COLO668 (cell line): ENCODE measurements at regions not wholly inside any gene's neighbourhood (a gene's known extent, or its start where the extent isn't known, plus 50 kb on each side); places are given as distances from the start of the nearest gene placed in this dataset.
"Not testable (repeated sequence)": the region's sequence is repeated elsewhere in the genome, so short reads cannot be mapped to it uniquely, and the experiment has no call there.

ENCODE experiments used
- DNase-seq: peaks from one replicate; lab custom pipeline; 2025; ENCODE audit not compliant: unreplicated experiment; lab: John Stamatoyannopoulos, UW

DNA sequence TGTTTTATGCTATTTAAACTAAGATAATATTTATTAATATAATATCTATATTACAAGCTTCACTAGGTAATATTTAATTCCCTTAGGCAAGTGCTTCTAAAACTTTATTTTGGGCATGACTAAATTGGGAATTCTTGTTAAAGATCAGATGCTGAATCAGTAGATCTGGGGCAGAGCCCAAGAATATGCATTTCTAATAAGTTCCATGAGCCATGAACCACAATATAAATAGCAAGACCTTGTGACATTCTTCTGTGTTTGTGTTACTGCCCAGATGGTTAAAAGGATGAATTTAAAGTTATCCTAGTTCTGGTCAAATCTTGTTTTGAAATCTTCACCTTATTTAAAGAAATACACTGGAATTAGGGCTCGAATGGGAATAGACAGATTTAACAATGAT, 258.4 kb upstream of the CACNA2D1 start:
- DNase-seq, result no peak

DNA sequence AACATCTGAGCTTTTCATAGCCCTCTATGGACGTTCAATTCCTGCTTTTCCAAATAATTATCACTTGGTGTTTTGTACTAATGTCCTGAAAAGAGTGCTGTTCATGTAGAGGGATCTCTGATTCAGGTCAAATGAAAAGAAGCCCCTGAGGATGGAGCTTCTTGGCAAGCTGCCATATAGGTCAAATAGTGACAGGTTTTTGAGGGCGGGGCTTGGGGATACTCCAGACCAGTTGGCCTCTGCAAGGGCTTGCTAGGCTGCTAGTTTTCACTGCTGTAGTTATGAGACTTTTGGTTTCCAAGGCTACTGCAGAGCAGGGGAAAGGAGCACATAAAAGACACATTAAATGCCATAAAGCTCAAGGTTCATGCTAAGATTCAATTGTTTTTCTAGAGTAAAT, 257.2 kb upstream of the CACNA2D1 start:
- DNase-seq, result no peak

DNA sequence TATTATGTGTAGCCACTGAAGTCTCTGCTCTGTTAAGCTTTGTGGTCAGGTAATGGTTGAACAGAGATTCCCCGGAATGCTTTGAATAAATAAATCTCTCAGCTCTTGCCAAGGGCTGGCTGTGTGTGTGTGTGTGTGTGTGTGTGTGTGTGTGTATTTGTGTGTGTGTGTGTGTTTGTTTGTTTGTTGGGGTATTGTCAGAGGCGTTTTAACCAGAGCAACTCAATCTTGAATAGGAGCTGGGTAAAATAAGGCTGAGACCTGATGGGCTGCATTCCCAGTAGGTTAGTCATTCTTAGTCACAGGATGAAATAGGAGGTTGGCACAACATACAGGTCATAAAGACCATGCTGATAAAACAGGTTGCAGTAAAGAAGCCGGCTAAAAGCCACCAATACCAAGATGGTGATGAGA, 256.2 kb upstream of the CACNA2D1 start:
- peak; percentile 29 for DNase-seq

DNA sequence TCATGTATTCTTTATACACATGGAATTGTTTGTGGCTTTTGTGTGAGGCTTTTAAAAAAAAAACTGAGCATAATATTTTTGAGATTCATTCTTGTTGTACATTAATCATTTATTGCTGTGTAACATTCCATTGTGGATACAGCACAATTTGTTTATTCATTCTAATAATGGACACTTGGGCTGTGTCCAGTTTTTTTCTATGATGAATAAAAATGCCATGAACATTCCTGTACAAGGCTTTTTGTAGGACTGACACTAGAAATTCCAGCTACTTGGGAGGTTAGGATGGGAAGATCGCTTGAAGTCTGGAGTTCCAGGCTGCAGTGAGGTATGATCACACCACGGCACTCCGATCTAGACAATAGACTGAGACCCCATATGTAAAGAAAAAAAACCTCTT, 254.3 kb upstream of the CACNA2D1 start:
- DNase-seq, result no peak

DNA sequence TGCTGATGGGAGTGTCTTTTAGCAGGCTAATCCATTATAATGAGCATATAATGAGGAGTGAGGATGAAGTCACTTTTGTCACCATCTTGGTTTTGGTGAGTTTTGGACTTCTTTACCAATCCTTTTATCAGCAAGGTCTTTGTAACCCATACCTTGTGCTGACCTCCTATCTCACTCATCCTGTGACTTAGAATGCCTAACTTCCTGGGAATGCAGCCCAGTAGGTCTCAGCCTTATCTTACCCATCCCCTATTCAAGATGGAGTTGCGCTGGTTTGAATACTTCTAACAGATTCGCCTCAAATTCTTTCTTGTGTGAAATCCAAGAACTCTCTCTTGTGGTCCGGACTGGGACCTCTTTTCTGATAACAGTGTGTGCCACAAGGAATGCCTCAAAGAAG, 253.1 kb upstream of the CACNA2D1 start:
- DNase-seq, result no peak

DNA sequence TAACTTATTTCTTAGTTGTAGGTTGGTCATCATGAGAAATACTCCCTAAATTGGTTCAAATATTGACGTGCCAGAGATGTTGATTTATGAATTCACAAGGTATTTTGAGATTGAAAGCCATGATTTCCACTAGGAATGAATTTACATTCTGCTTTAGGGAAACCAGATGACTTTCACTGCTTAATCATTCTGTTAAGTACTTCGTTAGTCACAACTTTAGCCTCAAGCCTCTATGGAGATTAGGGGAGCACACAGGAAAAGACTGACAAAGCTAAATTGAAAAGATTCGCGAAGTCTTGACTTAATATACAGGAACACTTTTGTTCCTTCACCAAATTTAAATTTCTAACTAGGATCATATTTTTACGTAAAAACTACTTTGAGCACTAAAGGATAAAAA, 250.4 kb upstream of the CACNA2D1 start:
- no peak for DNase-seq

DNA sequence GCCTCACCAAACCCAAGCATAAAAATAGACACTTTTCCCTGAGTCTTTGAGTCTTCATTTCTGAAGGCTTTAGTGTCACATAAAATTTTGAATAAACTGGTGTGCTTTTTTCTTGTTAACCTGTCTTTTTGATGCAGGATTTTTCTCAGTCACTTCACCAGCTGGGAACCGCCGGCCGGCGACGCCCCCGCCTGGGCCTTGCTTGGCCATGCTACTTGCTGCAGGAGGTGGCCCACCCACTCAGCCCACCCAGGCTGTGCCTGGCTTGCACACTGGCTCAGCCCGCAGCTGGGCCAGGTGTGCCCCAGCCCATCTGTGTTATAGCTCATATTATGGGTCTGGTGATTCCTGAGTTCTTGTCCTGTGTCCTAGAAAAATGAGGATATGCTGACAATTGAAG, 247.4 kb upstream of the CACNA2D1 start:
- no peak for DNase-seq

DNA sequence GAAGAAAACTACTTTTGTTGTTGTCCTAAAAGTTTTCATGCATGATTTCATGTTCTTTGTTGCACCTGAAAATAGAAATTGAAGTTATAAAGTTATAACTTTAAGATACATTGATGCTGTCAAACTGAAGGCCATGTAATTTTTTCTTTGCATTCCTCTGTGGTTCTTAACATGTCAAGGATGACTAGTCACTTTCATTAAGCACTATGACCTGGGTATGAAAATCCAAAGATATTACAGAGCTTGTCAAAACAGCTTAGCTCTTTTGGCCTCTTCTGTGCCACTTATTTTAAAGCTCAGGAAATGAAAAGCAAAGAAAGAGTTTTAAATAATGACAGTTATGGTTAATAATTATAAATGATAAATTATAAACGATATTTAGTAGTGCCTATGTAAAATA, 241.6 kb upstream of the CACNA2D1 start:
- DNase-seq, result no peak

DNA sequence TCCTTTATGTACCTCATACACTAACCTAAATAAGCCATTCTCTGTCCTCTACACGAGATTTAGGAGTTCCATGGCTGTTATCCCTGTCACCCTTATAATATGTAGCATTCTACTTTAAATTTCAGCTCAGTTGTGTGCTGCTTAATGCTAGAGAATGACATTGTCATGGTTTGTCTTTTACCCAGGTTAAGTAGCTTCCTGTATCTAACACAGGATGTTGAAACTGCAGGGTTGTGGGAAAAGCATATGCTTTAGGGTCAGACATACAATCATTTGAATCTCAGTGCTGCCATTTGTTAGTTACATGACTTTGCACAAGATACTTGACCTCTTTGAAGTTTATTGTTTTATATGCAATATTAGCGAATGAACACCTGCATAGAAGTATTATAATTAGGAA, 235.1 kb upstream of the CACNA2D1 start:
- DNase-seq, result no peak

DNA sequence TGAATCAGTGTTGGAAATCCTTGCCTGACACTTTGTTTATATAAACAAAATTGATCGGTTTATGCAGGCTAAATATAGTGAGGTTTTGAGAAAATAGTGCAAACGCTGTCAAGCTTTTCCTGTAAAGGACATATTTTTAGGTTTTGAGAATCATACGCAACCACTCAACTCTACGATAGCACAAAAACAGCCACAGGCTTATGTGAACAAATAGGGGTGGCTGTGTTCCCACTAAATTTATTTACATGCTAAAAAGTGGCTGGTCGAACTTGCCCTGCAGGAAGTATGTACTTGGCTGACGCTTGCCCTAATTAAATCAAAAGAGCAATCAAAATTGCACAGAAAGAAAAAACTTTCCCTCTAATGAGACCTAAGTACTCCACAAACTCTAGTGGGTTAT, 234.7 kb upstream of the CACNA2D1 start:
- no peak for DNase-seq

DNA sequence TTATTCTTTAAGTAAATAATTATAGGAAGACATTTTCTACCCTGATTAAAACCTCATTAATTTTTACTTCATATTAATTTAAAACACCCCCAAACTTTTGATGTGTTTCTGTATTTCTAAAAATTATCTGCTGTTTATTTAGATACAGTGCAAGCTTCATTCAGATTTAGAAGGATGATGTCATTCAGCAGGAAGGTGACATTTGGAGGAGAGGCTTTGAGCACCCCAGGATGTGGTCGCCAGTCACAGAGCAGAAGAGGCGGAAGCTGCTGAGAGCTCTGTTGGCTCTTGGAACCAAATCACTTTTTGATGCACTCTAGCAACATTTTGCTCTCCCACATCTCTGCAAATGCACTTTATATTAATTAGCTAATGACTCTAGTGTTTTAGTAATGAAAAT, 233.9 kb upstream of the CACNA2D1 start:
- no peak for DNase-seq

DNA sequence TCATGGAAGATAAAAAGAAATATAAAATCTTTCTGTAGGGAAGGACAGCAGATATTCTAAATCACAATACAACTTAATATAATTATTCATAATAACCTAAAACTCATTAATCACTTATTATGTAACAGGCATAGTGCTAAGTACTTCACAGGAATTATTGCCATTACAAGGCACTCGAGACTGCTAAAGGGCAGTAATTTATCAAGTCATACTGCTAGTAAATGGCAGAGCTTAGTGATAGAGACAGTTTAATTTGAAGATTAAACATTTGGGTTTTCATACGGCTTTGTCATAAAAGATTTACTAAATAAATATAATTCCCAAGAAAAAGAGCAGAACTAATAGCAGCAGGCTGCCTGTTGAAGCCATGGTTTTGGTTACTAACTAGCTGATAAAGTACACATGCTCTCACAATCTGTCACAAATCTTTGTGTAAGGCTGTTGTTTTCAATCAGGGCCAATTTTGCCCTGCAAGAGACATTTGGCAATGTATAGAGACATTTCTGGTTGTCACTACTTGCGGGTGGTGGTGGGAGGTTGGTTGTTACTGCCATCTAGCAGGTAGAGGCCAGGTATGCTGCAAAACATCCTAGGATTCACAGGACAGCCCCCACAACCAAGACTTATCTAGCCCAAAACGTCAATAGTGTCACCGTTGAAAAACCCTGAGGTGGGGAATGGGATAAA, 233.3 kb upstream of the CACNA2D1 start:
- no peak for DNase-seq

DNA sequence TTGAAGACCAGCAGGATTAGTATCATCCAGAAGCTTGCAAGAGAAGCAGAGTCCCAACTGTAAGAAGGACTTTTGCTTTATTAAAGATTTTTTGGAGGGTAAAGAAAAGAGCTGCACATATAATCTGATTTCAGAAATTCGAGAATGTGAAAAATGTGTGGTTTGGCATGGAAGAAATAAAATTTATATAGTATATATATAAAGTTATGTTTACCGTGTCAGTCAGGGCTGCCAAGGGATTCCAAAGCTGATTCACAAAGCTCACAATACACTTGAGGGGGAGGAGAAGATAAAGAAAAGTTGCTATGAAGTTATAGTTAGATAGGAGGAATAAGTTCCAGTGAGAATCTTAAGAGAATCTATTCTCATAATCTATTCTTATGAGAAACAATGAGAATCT, 231.8 kb upstream of the CACNA2D1 start:
- DNase-seq, result no peak

DNA sequence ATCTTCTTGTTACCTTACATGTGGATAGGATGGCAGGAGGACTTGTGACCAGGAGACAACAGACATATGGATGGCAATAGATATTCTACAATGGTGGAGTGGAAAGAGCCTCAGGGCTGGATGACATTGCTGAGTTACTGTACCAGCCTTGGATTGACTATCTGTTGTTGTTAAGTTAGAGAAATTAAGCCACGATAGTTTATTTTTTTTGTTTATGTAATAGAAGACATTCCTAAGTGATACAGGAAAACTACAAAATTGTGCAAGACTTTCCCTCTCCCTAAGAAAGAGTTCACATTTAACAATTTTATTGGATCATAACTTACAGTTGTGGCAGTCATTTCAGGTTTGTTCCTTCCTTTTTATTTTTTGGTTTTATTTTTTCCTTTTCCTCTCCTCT, 230.7 kb upstream of the CACNA2D1 start:
- no peak for DNase-seq

DNA sequence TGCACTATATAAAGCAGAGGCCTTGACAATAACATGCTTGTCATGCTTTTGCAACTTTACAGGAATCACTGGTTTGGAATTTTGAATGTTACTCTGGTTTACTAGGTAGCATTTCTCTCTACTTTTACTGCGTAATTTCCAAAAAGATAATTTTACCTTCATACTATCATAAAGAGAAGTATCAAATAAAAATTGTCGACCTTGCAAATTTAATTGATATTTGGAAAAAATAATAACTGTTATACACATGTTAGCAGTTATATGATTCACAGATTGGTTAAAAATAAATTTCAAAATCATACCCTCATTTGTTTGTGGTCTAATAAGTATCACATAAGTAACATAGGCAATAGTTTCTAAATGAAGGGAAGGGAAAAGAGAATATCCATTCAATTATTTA, 228.5 kb upstream of the CACNA2D1 start:
- no peak for DNase-seq

DNA sequence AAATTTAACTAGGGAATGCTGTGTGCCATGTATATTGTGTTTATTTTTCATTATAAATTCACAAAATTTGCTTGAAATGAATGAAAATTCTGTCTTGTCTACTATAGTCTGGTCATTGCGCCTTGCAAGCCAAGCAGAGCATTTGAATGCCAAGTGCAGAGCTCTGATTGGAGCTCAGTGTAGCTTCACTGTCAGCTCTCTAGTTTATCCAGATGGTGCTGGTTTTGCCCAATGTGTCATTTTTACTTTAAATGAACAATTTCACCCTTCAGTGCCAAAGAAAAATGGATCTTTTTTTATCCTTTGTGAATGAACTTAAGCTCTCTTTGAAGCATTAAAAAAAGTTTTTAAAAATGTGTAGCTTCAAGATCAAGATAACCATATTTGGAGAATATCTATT, 225.6 kb upstream of the CACNA2D1 start:
- no peak for DNase-seq

DNA sequence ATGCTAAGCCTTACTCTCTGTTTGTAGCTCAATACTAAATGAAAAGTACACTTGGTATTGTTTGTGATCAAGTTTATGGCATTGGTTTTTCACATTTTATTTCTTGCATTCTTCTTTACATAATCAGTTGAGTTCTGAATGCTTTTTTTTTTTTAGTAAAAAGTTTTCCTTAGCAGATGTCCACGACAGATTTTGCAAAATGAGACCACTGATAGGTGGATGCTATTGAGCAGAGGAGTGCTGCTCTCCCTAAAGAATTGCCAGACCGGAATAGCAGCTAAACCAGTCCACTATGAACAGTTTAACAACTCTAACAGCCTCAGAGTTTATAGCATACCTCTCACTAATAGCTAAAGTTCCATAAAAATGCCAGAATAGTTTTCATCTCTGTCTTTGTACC, 225.1 kb upstream of the CACNA2D1 start:
- DNase-seq, result no peak

DNA sequence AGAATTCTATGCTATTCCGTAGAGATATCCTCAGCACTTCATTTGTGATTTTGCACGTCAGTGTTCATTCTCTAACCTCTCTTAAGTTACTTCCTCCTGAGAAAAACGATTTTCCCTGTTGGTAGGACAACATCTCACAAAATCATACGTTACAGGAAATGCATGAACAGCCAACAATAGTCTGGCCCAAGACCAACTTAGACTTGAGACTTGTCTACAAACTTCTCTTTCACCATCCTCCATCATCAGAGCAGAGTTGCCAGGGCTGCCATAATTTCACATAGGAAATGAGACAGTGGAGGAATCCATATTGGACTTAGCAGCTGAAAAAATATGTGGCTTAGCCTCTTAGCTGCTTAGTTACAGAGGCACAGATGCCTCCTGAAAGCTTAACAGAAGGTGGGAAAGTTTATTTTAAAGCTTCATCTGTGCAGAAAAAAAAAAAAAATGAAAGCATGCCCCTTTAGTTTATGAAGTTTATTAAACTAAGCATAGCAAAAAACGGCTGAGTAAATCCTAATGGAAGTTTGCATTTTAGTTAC, 222.5 kb upstream of the CACNA2D1 start:
- DNase-seq, result no peak

DNA sequence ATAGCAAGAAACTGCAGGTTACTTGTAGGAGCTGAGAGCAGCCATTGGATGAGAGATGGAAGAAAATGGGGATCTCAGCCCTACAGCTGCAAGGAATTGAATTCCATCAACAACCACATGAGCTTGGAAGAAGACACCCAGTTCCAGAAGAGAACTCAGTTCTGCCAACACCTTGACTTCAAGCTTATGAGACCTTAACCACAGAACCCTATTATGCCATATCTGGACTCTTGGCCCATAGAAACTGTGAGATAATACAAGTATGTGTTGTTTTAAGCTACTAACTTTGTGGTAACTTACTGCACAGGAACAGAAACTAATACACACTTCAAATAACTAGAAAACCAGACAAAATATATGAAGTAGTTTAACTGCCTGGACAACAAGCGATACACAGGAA, 212.4 kb upstream of the CACNA2D1 start:
- no peak for DNase-seq

DNA sequence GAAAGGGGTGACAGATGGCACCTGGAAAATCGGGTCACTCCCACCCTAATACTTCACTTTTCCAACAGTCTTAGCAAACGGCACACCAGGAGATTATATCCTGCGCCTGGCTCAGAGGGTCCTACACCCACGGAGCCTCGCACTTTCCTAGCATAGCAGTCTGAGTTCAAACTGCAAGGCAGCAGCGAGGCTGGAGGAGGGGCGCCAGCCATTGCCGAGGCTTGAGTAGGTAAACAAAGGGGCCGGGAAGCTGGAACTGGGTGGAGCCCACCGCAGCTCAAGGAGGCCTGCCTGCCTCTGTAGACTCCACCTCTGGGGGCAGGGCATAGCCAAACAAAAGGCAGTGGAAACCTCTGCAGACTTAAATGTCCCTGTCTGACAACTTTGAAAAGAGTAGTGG, 206.5 kb upstream of the CACNA2D1 start:
- DNase-seq, result not testable (repeated sequence)

DNA sequence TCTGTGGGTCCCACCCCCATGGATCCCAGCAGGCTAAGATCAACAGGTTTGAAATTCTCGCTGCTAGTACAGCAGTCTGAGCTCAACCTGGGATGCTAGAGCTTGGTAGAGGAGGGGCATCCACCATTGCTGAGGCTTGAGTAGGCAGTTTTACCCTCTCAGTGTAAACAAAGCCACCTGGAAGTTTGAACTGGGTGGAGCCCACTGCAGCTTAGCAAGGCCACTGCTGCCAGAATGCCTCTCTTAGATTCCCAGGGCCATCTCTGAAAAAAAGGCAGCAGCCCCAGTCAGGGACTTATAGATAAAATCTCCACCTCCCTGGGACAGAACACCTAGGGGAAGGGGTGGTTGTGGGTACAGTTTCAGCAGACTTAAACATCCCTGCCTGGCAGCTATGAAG, 190.0 kb upstream of the CACNA2D1 start:
- DNase-seq, result no peak

DNA sequence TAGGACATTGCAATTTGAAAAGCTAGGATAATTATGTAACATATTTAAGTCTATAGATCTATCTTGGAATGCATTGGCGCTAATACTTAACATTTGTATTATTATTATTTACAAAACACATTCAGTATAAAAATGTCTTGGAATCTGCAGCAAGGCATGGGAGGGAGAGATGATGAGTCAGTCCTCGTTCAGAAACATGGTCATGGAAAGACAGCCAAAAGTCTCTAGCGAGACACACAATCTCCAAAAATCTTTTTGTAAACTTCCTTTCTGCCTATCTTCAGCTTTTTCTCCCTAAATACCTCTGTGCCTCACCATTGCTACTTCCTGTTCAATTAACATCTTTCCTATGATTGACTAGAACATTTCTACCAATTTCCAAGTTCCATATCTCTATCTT, 188.4 kb upstream of the CACNA2D1 start:
- DNase-seq, result no peak

DNA sequence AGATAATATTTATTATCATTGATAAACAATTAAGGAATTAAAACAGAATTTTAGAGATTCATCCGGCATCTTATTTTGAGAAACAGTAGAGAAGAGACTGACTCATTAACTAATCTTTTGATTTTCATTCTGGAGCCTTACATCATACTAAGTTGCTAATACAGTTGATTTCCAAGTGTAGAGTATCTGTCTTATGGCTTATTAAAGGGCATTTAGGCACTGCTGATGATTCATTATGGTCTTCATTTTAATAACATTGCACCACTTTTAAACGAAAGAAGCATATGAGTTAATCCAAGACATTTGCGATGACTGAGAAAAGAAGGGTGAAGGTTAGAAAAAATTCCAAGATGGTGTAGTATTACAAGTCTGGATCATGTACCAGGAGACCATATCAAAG, 186.0 kb upstream of the CACNA2D1 start:
- no peak for DNase-seq
